Heart left ventricle (tissue), 13 donors: ENCODE measurements at regions not wholly inside any gene's neighbourhood (a gene's known extent, or its start where the extent isn't known, plus 50 kb on each side); places are given as distances from the start of the nearest gene placed in this dataset.
"Not testable (repeated sequence)": the region's sequence is repeated elsewhere in the genome, so short reads cannot be mapped to it uniquely, and the experiment has no call there.

ENCODE experiments used
- CTCF ChIP-seq, 12 donors: fragments of 200-600 bp; sonication (generic) in 4 of 12; IDR thresholded peaks; one replicate each; pipeline versions ENCODE4 v1.5.0 to v1.8.0; 2018 to 2022; ENCODE audit warnings: antibody characterized with exemption in 12 of 12, mild to moderate bottlenecking in 5 of 12
- POLR2A ChIP-seq, 2 donors: fragments of 450-650 bp; IDR thresholded peaks; one replicate each; pipeline ENCODE4 v1.6.1; 2017; ENCODE audit warnings: antibody characterized with exemption in 2 of 2, mild to moderate bottlenecking in 2 of 2, moderate library complexity in 2 of 2
- donor health status: ischemic (EF 13 %, LVEDD 7.1; RV severe dilation, severe dysfunction).
- donor health status: DM: no; HTN: yes; CAD: no.
- donor health status: DM: no; HTN: no; CAD: no.
- donor health status: ischemic (EF 25% LVEDD 6.9; RV normal size, moderate dysfunction).
- donor health status: ischemic (EF 25% LVEDD 5.7; RV mildly dilated, moderate dysfunction).
- donor health status: ischemic (EF 35%, LVEDD 5.7; RV mildly dilated, moderate dysfunction).
- donor health status: nonischemic (EF 11% LVEDD 7.7; RV severe dilation, severe dysfunction).
- donor health status: DM: yes; HTN: yes; CAD: no.
- donor health status: PGD.
- donor health status: ischemic (EF 29% LVEDD 5.4; RV normal size, mild dysfunction).
- donor health status: nonischemic (EF 23%, LVEDD 6.1; RV moderate dilation, normal function).

- TF ChIP-seq CTCF, POLR2A (IDR thresholded peaks at IDR 0.05): not testable (repeated sequence)
Observed at GRCh38 chr2:89649268-89649667, 957.8 kb downstream of the RPIA start.
